Thoracic aorta (tissue), 2 donors: ENCODE measurements at regions not wholly inside any gene's neighbourhood (a gene's known extent, or its start where the extent isn't known, plus 50 kb on each side); places are given as distances from the start of the nearest gene placed in this dataset.

Source experiments
- ATAC-seq: fragments of 150-250 bp; one replicate; pipeline ENCODE4 v1.8.0; 2017; ENCODE audit warnings: low read depth; ENCODE audit not compliant: insufficient number of reproducible peaks, low FRiP score
- DNase-seq: peaks from one replicate; pipeline ENCODE4 v3.0.0-alpha.2; 2020; ENCODE audit warnings: low spot score
- H3K27ac ChIP-seq, 2 donors: fragments of 200-600 bp; sonication (generic); 1 replicate in 1 of 2; 2 replicates in 1 of 2; pipeline ENCODE4 v1.5.1; 2016; ENCODE audit warnings: mild to moderate bottlenecking in 2 of 2, moderate library complexity in 2 of 2
- H3K27me3 ChIP-seq: fragments of 200-600 bp; sonication (generic); replicated peaks from 2 replicates; pipeline ENCODE4 v1.6.0; 2016; ENCODE audit warnings: mild to moderate bottlenecking; ENCODE audit not compliant: insufficient read depth
- H3K36me3 ChIP-seq: fragments of 200-600 bp; sonication (generic); one replicate; pipeline ENCODE4 v1.5.1; 2016
- H3K4me1 ChIP-seq, 2 donors: fragments of 200-600 bp; sonication (generic); 1 replicate in 1 of 2; 2 replicates in 1 of 2; pipeline versions ENCODE4 v1.5.1 to v1.6.0; 2016; ENCODE audit warnings: low read depth in 2 of 2, mild to moderate bottlenecking in 1 of 2; ENCODE audit not compliant: control insufficient read depth in 1 of 2
- H3K4me3 ChIP-seq: fragments of 200-600 bp; sonication (generic); 2 replicates; pipeline ENCODE4 v1.5.1; 2016; ENCODE audit warnings: mild to moderate bottlenecking
- H3K9me3 ChIP-seq: fragments of 200-600 bp; sonication (generic); 2 replicates; pipeline ENCODE4 v1.5.1; 2016
- TF ChIP-seq, protein P1 (sequence below): fragments of 200-600 bp; sonication (generic); IDR thresholded peaks from one replicate; pipeline ENCODE4 v1.5.1; 2019; ENCODE audit warnings: antibody characterized with exemption

DNA sequence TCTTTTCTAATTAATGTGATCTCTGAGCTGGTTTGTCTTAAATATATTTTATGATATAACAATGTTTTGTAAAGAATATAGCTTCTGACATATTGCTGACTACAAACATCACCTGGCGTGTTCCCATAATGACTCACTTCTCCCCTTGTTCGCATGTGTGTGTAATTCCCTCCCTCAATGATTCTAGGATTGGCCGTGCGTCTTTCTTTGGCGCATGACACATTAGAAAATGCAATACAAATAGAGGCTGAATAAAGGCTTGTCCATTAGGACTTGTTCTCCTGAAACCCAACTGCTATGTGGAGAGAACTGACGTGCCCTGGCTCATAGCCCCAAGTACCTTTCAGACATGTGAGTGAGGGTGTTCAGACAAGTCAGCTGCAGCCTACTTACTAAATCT lies 159.7 kb upstream of the CDH20 start:
- Histone ChIP-seq H3K36me3 (no peaks in the 10 kb centered on the region), H3K27me3 (no peaks in the 10 kb centered on the region), H3K4me3 (no peak overlapping the region), H3K9me3 (no peaks in the 10 kb centered on the region), H3K4me1 (no peaks in the 10 kb centered on the region), H3K27ac (no peak overlapping the region)
- DNase-seq (no peak), ATAC-seq (no peak)
- TF ChIP-seq, protein P1, sequence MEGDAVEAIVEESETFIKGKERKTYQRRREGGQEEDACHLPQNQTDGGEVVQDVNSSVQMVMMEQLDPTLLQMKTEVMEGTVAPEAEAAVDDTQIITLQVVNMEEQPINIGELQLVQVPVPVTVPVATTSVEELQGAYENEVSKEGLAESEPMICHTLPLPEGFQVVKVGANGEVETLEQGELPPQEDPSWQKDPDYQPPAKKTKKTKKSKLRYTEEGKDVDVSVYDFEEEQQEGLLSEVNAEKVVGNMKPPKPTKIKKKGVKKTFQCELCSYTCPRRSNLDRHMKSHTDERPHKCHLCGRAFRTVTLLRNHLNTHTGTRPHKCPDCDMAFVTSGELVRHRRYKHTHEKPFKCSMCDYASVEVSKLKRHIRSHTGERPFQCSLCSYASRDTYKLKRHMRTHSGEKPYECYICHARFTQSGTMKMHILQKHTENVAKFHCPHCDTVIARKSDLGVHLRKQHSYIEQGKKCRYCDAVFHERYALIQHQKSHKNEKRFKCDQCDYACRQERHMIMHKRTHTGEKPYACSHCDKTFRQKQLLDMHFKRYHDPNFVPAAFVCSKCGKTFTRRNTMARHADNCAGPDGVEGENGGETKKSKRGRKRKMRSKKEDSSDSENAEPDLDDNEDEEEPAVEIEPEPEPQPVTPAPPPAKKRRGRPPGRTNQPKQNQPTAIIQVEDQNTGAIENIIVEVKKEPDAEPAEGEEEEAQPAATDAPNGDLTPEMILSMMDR = no peak

DNA sequence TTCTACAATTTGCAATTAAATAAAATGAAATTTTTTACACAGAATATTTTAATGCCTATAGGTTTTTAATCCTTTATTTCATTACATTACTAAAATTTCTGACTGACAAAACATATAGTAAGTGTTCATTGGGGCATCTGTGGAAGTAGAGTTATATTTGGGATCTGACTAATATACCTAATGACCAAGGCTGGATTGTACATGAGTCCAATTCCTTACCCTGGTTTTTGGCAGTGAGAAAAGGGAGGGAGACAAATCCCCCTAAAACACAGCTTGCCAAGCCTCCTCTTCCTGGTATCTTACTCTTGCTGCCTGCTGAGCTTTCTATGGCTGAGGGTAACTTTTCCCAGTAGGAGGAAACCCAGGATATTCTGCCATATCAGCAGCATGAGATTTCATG lies 149.4 kb upstream of the CDH20 start:
- TF ChIP-seq, protein P1 = no peak
- Histone ChIP-seq H3K27me3 (no peaks in the 10 kb centered on the region), H3K4me3 (no peak overlapping the region), H3K4me1 (no peaks in the 10 kb centered on the region), H3K9me3 (no peaks in the 10 kb centered on the region), H3K27ac (no peak overlapping the region), H3K36me3 (no peaks in the 10 kb centered on the region)
- ATAC-seq (no peak), DNase-seq (no peak)

DNA sequence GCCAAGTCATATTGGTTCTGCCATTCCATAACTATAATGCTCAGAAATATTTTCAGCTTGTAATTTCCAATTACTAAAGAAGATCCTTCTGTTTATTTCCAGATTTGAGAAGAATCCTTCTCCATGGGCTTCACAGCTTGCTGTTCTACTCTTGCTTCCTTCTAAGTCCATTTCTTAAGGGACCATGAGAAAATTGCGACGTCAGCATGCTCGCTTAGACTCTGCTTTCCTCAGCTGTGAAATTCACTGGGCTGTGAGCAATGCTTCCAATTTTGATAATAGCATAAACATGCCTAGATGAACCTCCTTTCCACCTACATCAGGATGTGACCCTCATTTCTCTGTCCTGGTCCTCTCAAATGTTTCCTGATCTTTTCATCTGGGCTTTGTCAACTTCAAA lies 145.3 kb upstream of the CDH20 start:
- no peak for DNase-seq

DNA sequence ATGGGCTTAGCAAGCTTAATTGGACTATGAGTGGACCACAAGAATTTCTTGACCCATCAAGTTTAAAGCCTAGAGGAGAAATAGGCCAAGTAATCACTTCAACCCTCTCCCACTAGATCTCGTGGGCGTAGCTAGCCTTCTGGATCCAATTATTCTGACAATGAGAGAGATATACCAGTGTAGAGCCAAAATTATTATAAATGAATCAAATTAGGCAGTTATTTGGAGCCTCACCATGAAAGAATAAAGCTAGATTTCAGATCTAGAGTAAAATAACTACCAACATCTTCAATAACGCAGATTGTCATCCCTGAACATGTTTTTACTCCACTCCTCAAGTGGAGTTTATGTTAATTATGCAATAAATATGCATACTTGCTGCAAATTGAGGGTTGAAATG lies 143.9 kb upstream of the CDH20 start:
- Histone ChIP-seq H3K4me3 (no peak overlapping the region), H3K9me3 (no peaks in the 10 kb centered on the region), H3K4me1 (no peaks in the 10 kb centered on the region), H3K27ac (no peak overlapping the region), H3K36me3 (no peaks in the 10 kb centered on the region), H3K27me3 (no peaks in the 10 kb centered on the region)
- TF ChIP-seq, protein P1 = no peak
- ATAC-seq = no peak
- no peak for DNase-seq

More for the DNA sequence above, 145.3 kb upstream of the CDH20 start:
- no peaks in the 10 kb centered on the region for H3K27me3 ChIP-seq
- no peaks in the 10 kb centered on the region for H3K9me3 ChIP-seq
- H3K4me3 ChIP-seq = no peak overlapping the region
- H3K36me3 ChIP-seq = no peaks in the 10 kb centered on the region
- no peak for ATAC-seq
- no peaks in the 10 kb centered on the region for H3K4me1 ChIP-seq
- H3K27ac ChIP-seq = no peak overlapping the region
- TF ChIP-seq, protein P1 = no peak

DNA sequence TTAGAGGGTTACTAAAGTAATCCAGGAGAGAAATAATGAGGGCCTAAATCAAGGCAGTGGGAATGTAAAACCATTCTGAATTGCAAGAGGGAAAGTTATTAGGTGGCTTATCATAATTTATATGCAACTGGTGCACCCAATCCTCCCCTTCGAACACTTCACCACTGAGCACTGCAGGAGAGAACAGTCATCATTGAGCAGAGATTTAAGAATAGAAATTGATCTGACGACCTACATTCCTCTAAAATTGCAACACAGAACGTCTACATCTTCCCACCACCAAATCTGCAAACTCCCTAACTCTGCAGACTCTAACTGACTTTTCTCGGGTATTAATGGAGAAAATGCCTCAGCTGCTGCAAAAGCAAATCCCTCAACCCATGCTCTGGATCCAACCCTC lies 138.5 kb upstream of the CDH20 start:
- TF ChIP-seq, protein P1 = no peak
- H3K36me3 ChIP-seq = no peaks in the 10 kb centered on the region
- no peak overlapping the region for H3K27ac ChIP-seq
- DNase-seq = no peak
- H3K4me3 ChIP-seq = no peak overlapping the region
- ATAC-seq = no peak
- H3K4me1 ChIP-seq = no peaks in the 10 kb centered on the region
- H3K27me3 ChIP-seq = no peaks in the 10 kb centered on the region
- H3K9me3 ChIP-seq = no peaks in the 10 kb centered on the region
